ENCODE measurements at regions not wholly inside any gene's neighbourhood (a gene's known extent, or its start where the extent isn't known, plus 50 kb on each side); places are given as distances from the start of the nearest gene placed in this dataset.

DNA sequence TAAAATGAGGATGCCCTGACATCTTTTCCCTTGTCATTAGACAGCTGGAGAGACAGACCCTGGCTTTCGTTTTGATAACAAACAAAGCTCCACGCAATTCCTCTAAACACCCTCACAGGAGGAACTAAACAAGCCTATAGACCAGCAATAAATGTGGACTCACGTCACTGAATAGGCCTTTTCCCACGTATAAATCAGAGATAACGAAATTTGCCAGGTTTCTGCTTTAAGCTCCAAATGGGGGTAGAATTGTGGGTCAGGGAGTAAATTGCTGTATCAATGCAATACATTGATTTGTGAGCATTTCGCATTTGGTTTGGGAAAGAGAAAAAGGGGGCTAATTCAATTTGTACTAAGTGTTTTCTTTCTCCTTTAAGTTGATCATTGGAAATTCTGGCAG is 256.0 kb downstream of the PMP22 start:
- TF ChIP-seq ZBTB43 (CRISPR knock-in tag; conservative IDR thresholded peaks at IDR 0.05) = no peak
- no peak for TF ChIP-seq ZBTB26 (CRISPR knock-in tag; IDR thresholded peaks at IDR 0.05; ENCODE audit: borderline replicate concordance)
- no peak for TF ChIP-seq ASH2L (IDR thresholded peaks at IDR 0.05; ENCODE audit: insufficient read length, low read depth, low read length)
- TF ChIP-seq, protein P1, sequence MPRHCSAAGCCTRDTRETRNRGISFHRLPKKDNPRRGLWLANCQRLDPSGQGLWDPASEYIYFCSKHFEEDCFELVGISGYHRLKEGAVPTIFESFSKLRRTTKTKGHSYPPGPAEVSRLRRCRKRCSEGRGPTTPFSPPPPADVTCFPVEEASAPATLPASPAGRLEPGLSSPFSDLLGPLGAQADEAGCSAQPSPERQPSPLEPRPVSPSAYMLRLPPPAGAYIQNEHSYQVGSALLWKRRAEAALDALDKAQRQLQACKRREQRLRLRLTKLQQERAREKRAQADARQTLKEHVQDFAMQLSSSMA (CRISPR knock-in tag; IDR thresholded peaks at IDR 0.05) = no peak
- no peak for TF ChIP-seq FOXK2 (IDR thresholded peaks at IDR 0.05)
- no peak for TF ChIP-seq ZNF879 (CRISPR knock-in tag; IDR thresholded peaks at IDR 0.05)

All from HepG2 (cell line).